GM19463 (cell line): ENCODE measurements at regions not wholly inside any gene's neighbourhood (a gene's known extent, or its start where the extent isn't known, plus 50 kb on each side); places are given as distances from the start of the nearest gene placed in this dataset.

ENCODE experiments used
- ATAC-seq: cut with Tn5 transposase; IDR thresholded peaks from one replicate; pipeline ENCODE4 v1.9.1; 2021; ENCODE audit warnings: mild to moderate bottlenecking, moderate library complexity; ENCODE audit not compliant: unreplicated experiment

DNA sequence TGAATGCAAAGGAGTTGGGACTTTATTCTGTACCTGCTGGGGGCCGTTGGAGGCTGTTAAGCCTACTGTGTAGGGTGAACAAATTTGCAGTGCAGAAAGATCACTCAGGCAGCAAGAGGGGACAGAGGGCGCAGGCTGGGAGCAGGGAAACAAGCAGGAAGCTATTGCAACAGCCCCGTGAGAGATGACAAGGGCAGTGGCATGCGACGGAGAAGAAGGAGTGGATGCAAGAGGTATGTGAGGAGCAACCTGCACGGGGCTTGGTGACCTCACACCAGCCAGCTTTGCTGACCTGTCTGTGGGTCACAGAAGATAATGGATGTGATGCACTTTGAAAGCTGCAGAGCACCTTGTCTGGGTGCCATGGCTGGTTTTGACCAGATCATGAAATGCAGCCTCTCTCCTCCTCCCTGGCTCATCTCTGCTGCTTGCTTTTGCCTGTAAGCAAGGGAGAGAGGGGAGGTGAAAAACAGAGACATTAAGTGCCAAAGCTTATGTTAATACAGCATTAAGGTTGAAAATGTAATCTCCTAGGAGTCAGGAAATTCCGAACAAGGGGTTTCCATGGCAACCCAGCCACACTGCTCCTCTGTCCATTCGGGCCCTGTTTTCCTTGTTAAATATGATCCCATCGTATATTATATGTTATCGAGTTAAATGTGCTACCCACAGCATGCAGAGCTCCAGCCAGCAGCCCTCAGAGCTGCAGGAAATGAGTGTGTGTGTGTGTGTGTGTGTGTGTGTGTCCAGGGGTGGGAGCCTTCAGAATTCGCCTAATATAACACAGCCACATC, 314.3 kb upstream of the ZMIZ1 start:
- ATAC-seq, result no peak

DNA sequence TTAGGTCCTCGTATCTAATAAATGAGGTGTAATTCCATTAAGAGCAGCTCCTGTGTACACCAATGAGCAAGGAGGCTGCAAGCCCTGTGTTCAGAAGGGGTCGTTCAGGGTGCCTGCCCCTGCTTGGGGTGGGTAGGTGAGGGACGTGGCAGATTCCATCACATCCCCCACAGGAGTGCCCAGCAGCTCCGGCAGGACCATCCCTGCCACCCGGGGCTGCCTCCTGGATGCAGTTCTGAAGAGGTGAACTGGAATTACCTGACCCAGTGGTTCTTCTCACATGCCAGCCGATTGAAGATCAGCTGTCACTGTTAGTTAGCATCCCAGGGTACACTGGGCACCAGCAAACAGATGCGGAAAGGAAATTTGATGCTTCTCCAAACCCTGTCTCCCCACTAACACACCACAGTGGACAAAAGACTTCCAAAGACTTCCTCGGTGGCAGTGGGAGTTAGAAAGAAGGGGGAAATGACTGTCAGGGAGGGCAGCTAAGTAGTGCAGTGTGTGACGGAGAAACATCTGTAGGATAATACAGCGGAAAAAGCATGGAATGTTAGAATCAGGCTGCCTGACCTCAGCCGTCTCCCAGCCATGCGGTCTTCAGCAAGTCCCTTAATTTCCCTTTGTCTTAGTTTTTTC, 313.6 kb upstream of the ZMIZ1 start:
- ATAC-seq, result no peak

DNA sequence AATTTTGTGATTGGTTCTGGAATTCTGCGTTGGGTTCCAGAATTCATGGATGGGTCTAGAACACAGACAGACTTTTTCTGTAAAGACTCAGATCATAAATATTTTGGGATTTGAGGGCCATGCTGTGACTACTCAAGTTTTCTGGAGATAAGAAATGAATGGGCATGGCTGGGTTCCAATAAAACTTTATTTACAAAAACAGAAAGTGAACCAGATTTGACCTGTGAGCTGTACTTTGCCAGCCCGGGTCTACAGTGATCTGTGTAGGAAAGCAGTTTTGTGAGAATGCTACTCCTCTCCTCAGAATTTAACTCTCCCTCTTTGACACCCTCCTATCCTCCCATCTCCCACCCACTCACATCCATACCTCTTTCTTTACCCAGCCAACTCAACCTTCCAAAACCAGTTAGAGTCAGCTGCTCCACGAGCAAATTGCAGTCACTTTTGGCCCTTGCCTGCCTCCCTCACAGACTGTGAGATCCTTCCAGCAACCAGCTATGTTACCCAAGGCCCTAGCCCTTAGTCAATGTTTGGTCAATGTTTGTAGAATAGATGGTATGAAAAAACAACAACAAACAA, 312.8 kb upstream of the ZMIZ1 start:
- ATAC-seq, result no peak

DNA sequence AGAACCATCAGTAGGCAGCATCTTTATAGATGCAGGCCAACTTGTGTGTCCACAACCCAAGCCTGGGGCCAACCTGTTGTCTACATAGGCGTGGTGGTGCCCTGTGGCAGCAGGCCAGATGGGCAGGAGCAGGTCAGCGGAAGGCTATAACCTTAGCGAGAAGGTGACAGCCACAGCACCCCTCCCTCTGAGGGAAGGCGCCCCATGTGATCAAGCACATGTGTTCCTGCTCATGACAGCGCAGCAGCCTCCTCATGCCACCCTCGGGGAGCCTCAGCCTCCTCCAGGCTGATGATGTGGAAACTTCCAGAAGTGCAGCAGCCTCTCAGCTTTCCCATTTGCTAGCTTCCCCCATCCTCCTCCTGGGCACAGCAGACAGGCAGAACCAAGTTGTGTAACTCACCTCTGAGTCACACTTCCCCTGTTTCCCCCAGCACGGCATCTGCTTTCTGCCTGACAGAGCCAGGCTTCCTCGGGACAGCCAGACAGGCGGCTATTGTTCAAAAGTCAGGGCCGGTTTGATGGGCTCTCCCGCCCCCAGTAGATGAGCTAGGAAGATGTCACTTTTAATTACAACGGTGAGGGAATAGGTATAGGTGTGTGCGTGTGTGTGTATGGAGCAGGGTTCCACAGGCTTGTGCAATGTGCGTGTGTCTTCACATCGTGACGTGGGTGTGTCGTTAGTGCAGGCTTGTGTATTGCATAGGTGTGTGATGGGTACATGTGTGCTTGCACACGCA, 312.0 kb upstream of the ZMIZ1 start:
- no peak for ATAC-seq

DNA sequence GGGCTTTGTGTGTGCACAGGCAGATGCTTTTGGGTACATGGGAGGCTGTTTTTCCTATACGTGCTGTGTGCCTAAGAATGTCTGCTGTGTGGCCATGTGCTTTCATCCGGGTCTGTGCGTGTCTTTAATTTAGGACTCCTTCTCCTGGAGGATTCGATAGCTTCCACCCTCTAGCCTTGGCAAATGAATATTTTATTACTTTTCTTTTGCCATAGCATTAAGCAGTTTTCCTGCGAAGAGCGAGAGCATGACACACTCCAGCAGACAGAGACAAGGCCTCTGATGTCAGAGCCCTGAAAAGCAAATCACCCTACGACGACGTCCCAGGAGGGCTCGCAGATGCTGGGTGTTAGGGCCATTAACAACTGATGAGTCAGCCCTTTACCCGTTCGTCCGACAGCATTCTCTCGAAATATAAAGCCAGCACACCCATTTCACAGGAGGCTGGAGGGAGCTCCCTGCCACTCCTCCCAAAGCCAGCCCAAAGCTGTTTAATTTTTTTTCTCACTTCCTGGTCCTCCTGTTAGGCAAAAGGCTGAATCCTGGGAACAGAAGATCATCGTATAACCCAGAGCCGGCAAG, 311.3 kb upstream of the ZMIZ1 start:
- no peak for ATAC-seq

DNA sequence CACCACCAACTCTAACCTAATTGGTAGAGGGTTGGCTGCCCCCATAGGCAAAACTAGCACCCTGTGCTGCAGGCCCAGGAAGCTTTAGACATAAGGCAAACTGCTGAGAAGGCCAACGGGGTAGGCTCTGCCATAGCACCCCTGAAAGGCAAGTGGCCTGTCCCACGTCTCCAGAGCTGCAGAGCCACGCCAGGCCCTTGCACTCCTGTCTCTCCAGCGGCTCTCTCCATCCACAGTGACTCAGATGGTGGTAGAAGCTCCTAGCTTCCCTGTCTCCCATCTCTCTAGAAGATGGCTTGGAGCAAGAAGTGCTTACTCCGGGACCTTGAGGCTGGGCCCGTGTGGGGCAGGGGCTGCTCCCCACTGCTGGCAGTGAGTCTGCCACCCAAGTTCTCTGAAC, 310.6 kb upstream of the ZMIZ1 start:
- ATAC-seq, result no peak

DNA sequence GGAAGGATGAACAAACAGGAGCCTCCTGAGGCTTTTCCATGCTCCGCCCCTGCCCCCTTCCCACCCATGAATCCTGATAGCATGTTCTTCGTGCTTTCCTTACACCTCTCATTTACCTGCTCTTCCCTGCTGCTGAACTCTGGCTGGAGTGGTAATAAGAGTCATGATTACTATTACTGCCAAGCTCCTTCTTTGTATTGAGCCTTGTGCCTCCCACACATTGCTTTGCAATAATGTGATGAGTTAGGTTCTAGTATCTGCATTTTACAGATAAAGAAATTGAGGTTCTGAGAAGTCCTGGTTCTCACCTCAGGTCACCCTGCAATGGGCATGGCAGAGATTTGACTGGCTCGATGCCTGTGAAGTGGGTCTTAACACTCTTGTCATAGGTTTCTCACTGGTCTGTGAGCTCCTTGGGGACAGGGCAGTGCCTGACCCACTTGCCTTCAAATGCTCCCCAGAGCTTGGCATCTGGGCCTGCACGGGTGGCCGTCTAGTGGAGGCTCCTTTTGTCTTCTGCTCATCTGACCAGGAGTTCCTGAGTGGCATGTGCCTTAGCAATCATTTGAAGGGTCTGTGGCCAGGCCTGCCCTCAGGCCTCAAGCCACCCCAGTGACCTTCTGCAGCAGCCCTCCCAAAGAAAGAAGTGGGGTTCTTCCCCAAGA, 309.2 kb upstream of the ZMIZ1 start:
- no peak for ATAC-seq

DNA sequence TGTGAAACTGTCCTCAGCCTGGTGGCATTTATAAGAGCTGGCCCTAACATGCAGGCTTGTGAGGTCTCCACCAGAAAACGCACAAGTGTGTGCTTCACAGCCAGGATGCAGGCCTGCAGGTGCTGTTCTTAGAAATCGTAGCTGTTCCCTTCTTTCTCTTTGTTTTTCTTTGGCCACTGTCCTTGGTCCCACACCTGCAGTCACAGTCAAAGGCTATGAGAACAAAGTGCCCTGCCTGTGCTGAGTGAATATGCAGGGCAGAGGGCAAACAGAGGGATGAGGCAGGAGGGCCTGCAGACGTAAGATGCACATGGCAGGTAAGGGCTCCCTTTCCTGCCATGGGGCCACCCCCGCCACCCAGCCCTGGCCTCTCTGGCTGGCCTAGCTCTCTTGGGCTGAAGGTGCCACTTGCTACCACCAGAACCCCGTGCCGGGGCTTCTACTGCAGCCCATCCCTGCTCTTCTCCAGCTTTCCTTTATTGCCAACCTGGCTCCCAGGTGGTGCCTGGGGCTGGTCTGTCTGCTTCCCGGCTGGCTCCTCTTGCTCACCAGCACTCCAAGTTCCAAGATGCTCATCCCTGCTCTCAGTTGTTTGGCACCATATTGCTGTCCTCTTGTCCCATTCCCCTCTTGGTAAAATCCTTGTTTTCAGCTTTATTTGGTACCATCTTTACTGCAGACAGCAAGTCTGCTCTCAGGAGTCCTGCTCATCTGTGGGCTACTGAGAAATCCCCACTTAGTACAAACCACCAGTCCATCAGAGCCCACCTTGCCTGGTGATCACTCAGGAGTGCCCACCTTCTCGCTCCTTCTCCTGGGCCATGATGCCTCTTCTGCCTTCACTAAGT, 308.1 kb upstream of the ZMIZ1 start:
- no peak for ATAC-seq

DNA sequence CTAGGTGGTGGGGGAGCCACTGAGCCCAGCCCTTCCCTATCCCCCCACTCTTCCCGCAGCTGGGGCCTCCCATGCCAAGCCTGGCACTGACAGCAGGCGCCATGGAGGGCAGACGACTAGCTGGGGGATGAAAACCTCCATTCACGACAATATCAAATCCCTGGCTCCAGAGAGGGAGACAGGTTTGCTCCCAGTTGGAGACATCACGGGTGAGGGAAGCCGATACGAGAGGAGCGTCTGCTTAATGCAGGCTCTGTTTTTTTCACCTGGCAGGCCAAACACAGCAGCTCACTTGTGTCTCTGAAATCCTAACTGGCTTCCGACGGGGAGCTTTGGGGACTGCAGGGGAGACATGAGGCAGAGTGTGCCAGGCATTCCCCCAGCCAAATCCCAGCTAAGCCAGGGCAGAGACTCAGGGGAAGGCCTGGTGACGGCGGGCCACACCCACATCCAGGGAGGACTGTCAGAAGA, 307.4 kb upstream of the ZMIZ1 start:
- ATAC-seq, result no peak

DNA sequence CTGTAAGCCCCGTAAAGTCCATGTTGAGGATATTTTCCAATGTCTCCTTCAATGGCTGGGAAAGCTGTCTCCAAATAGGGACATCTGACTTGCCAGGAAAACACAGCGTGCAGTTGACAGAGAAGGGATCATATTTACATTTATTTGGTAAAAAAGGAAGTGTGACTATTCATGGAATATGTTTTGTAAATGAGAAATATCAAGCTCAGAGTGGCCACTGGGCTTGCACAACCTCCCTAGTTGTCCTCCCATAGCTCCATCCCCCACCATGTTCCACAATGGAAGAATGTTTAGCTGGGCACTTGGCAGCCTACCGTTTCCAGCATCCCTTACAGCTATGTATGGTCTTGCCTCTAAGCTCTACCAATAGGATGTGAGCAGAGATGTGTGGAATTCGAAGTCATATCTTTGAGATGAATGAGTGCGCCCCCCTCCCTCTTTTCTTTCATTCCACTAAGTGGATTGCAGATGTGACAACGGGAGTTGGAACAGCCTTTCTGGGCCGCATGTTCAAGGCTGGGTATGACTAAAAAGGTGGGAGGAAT, 306.6 kb upstream of the ZMIZ1 start:
- no peak for ATAC-seq

DNA sequence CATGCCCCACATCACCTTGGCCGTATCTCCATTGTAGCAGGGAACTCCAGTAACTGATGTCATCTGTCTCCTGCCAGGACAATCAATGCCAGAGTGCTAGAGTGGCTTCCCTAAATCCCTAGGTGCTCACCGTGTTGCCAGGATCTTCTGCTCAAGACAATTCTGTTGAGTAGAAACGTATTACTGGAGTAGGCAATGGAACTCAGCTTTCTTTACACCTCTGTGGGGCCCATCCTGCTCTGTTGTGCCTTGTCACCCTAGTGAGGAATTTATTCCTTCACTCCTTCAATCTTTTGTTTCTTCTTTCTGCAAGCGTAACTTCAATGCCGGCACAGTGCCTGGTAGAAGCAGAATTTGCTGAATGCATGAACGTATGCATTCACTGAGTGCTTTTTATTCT, 305.5 kb upstream of the ZMIZ1 start:
- ATAC-seq, result no peak

DNA sequence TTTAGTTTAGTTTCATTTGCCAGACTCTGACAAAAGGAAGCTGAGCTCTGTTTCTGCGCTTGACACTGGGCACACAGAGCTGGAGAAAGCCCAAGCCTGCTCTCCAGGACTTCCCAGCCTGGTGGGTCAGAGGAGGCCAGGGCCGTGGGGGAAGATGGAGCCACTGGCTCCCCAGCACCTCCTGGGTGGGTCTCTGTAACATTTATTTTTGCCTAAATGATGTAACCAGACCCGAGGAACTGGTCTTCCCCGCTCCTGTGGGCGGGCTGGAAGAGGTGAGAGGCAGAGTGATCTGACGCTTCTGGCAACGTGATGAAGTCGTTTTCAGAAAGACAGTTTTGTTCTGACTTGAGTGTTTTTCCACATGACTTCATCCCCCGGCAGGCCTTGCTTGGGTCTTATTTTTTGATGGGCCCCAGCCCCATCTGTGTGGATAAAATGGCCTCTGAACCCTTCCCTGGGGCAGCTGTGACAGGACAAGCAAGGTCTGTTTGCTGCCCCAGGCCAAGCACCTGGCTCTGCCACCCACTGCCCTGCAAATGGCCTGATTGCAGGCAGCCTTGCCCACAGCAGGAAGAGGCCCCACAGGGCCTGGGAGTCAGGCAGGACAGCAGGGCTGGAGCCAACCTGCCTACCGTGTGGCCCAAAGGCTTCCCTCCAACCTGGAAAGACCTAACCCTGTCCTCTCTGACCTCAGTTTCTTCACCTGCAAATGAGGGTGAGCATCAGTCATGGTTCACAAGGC, 304.9 kb upstream of the ZMIZ1 start:
- no peak for ATAC-seq

DNA sequence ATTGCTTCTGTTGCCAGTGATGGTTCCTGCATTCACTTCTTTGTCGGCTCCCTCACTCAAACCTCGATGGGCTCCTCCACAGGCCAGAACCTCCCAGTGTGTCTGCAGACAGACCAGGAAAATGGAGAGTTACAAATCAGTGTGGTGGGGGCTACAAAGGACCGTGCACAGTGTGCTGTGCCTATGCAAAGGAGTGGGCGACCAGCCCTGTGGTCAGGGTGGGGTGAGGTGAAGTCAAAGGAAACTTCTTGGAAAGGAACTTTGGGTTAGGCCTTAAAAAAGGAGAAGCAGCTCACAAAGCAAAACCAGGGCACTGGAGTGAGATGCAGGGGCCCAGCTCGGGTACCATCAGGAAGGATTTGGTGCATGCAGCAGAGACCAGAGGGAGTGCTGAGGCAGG, 304.3 kb upstream of the ZMIZ1 start:
- no peak for ATAC-seq

DNA sequence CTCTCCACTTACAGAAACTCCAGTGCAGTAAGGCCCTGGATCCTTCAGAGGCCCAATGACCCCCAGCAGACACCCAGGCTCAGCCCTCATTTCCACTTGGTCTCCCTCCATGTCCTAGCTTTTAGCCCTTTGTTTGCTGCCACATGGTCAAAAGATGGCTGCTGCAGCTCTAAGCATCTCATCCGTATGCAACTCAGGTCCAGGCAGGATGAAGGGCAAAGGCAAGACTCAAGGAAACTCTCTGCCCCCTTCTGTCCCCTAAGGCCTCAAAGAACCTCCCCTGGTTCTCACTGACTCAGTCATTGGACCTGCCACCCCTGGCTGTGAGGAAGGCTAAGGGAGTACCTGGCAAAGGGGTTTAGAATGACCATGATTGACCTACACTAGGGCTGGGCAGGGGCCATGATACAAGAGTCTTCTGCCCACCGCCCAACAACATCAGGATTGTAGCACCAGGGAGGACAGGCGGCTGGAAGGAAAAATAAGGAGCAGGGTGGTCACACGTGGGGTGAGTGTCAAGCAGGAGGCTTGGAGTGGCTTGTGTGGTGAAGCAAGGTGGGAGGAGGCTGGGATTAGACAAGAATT, 303.8 kb upstream of the ZMIZ1 start:
- no peak for ATAC-seq

DNA sequence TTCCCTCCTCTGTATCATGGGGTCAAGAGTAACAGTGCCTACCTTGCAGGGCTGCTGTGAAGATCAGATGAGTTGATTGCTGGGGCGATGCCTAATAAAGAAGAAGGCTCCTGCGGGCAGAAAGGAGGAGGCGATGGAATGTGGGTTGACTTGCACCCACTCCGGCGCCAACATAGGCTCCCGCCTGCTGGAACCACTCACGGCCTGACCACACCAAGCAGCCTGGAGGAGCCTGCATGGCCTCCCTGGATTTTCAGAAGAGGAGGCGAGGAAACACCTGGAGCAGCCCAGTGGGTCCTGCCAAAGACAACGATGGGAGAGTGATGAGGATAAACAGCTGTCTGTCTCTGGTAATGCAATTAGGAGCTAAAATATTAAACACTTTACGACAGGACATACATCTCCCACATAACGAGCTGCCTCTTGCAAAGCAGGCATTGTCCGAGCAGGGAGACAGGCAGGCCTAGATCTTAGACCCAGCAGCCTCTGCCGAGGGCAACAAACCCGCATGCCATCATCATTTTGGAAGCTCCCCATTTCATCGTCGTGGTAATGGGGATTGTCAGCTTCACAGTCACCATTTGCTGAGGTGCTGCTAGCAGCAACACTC, 302.9 kb upstream of the ZMIZ1 start:
- ATAC-seq, result no peak

DNA sequence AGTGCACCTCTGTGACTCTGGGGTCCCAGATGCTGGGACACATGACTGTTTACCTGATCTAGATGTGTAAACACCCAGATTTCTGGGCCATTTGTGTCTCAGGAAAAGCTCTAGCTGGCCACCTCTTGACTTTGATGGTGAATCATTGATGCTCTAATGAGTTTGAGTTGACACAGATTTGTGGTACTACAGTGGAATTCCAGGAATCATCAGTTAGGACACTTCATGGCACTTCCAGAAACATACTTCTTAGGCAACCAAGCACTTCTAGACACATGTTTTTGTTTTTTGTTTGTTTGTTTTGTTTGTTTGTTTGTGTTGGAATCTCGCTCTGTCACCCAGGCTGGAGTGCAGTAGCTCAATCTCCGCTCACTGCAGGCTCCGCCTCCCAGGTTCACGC, 302.2 kb upstream of the ZMIZ1 start:
- no peak for ATAC-seq

DNA sequence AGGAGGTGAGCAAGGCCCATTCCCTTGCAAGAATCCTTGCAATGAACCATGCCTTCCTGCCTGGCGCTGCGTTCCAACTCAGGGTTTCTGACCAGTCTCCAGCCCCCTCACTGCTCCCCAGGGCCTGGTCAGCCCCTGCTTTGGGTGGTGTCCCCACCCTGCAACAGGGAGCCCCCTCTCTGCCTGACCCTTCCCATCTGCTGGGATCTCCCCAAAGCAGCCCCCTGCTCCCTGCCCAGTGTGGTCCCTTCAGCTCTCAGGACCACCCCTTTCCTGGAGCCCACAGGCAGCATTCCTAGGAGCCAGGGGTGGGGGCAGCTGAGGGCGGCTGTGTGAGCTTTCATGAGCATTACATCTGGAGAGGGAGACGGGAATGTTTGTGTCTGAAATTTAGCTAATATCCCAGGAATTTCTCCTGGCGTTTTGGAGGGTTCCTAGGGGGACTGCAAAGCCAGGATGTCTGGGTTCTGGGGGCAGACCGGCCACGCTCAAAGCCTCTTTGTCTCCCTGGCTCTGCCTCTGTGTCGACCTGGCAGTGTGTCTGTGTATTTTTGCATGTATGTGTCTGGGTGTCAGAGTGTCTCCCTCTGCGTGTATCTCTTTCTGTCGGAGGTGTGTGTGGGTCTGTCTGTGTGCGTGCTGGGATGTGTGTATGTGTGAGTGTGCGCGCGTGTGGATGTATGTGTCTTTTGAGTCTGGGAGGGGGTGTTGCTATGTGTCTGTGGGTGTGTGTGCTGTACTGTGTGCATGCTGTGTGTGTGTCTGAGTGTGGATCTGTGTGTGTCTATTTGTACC, 300.5 kb upstream of the ZMIZ1 start:
- ATAC-seq, result no peak
